ENCODE measurements at regions not wholly inside any gene's neighbourhood (a gene's known extent, or its start where the extent isn't known, plus 50 kb on each side); places are given as distances from the start of the nearest gene placed in this dataset.

- H3K4me3 ChIP-seq (ENCODE audit: low read length) = no peak overlapping the region
- Mint-ChIP-seq H3K27me3 (ENCODE audit: insufficient read depth) (peaks cover 71% of the 10 kb centered on the region), H3K4me3 (no peak overlapping the region), H3K36me3 (ENCODE audit: low read depth) (no peaks in the 10 kb centered on the region), H3K27ac (no peak overlapping the region), H3K4me1 (peaks cover 2% of the 10 kb centered on the region), H3K9me3 (peaks cover 18% of the 10 kb centered on the region)
- no peak overlapping the region for H3K27ac ChIP-seq (ENCODE audit: low read depth, low read length)
- no peak for DNase-seq
- no peak for TF ChIP-seq CTCF (conservative IDR thresholded peaks at IDR 0.05)
- peaks cover 18% of the 10 kb centered on the region for H3K9me3 ChIP-seq (ENCODE audit: control insufficient read depth, low read length)
- peaks cover 88% of the 10 kb centered on the region for H3K27me3 ChIP-seq (ENCODE audit: control insufficient read depth, insufficient read depth, low read length, poor library complexity, severe bottlenecking)
- H3K9ac ChIP-seq (ENCODE audit: extremely low read depth, low read length, poor library complexity, severe bottlenecking) = no peak overlapping the region
- no peaks in the 10 kb centered on the region for H3K4me1 ChIP-seq (ENCODE audit: control insufficient read depth, insufficient read depth, low read length)
- no peaks in the 10 kb centered on the region for H3K36me3 ChIP-seq (ENCODE audit: control insufficient read depth, insufficient read depth, low read length)
Measured at GRCh38 chr4:106647451-106647850, 278.9 kb upstream of the GIMD1 start.

GRCh38 chr4:106629268-106629625 is 260.7 kb upstream of the GIMD1 start:
- no peak overlapping the region for H3K4me3 ChIP-seq (ENCODE audit: low read length)
- H3K9me3 ChIP-seq (ENCODE audit: control insufficient read depth, low read length) = no peaks in the 10 kb centered on the region
- H3K4me1 ChIP-seq (ENCODE audit: control insufficient read depth, insufficient read depth, low read length) = no peaks in the 10 kb centered on the region
- no peaks in the 10 kb centered on the region for H3K27me3 ChIP-seq (ENCODE audit: control insufficient read depth, insufficient read depth, low read length, poor library complexity, severe bottlenecking)
- no peak overlapping the region for H3K27ac ChIP-seq (ENCODE audit: low read depth, low read length)
- no peaks in the 10 kb centered on the region for H3K4me1 Mint-ChIP-seq
- H3K9ac ChIP-seq (ENCODE audit: extremely low read depth, low read length, poor library complexity, severe bottlenecking) = no peak overlapping the region
- no peak overlapping the region for H3K27ac Mint-ChIP-seq
- no peak for TF ChIP-seq CTCF (conservative IDR thresholded peaks at IDR 0.05)
- no peaks in the 10 kb centered on the region for H3K36me3 Mint-ChIP-seq (ENCODE audit: low read depth)
- no peak for DNase-seq
- H3K27me3 Mint-ChIP-seq (ENCODE audit: insufficient read depth) = no peaks in the 10 kb centered on the region
- H3K9me3 Mint-ChIP-seq = no peaks in the 10 kb centered on the region
- no peak overlapping the region for H3K4me3 Mint-ChIP-seq
- no peaks in the 10 kb centered on the region for H3K36me3 ChIP-seq (ENCODE audit: control insufficient read depth, insufficient read depth, low read length)
- WGBS, 2 experiments (ENCODE audit: insufficient coverage in 1 of 2, insufficient read length in 1 of 2) = 82% methylated on average over 1 of the region's 1 CpG; no CpG with 5 or more reads in 1 of the 2 experiments

- H3K4me3 Mint-ChIP-seq = no peak overlapping the region
- Histone ChIP-seq H3K9me3 (ENCODE audit: control insufficient read depth, low read length) (no peaks in the 10 kb centered on the region), H3K4me1 (ENCODE audit: control insufficient read depth, insufficient read depth, low read length) (no peaks in the 10 kb centered on the region), H3K27me3 (ENCODE audit: control insufficient read depth, insufficient read depth, low read length, poor library complexity, severe bottlenecking) (no peaks in the 10 kb centered on the region), H3K27ac (ENCODE audit: low read depth, low read length) (no peak overlapping the region), H3K9ac (ENCODE audit: extremely low read depth, low read length, poor library complexity, severe bottlenecking) (no peak overlapping the region), H3K4me3 (ENCODE audit: low read length) (no peak overlapping the region), H3K36me3 (ENCODE audit: control insufficient read depth, insufficient read depth, low read length) (no peaks in the 10 kb centered on the region)
- H3K4me1 Mint-ChIP-seq = no peaks in the 10 kb centered on the region
- H3K36me3 Mint-ChIP-seq (ENCODE audit: low read depth) = no peaks in the 10 kb centered on the region
- DNase-seq = no peak
- no peak overlapping the region for H3K27ac Mint-ChIP-seq
- WGBS, 2 experiments (ENCODE audit: insufficient coverage in 1 of 2, insufficient read length in 1 of 2) = 80 to 86% methylated on average over 3 to 4 of the region's 4 CpGs
- TF ChIP-seq CTCF (conservative IDR thresholded peaks at IDR 0.05) = no peak
- no peaks in the 10 kb centered on the region for H3K9me3 Mint-ChIP-seq
- H3K27me3 Mint-ChIP-seq (ENCODE audit: insufficient read depth) = no peaks in the 10 kb centered on the region
Measured at GRCh38 chr4:106628586-106629267, 260.1 kb upstream of the GIMD1 start.

All from endodermal cell (in vitro differentiated cells).